SK-N-SH (cell line): ENCODE measurements at regions not wholly inside any gene's neighbourhood (a gene's known extent, or its start where the extent isn't known, plus 50 kb on each side); places are given as distances from the start of the nearest gene placed in this dataset.

ENCODE experiments used
- CTCF ChIA-PET: fragments of 300-600, 350-600 bp; formaldehyde crosslinking; extraction: SDS; loops from one replicate; lab custom pipeline; 2021; lab: Yijun Ruan, JAX
- POLR2A ChIA-PET: fragments of 350-600 bp; sonication (Branson Sonifier 250); formaldehyde crosslinking; extraction: SDS; loops from one replicate; lab custom pipeline; 2020; ENCODE audit warnings: antibody characterized with exemption, inconsistent platforms; lab: Yijun Ruan, JAX
- DNase-seq: peaks from one replicate; pipeline ENCODE4 v3.0.0; 2012
- H2AFZ ChIP-seq: fragments of 200-600 bp; sonication (generic); 2 replicates; pipeline ENCODE4 v1.8.1; 2016; ENCODE audit warnings: antibody characterized with exemption, mild to moderate bottlenecking, low read depth
- H3F3A ChIP-seq: fragments of 200-600 bp; sonication (generic); replicated peaks from 2 replicates; pipeline ENCODE3; 2016; ENCODE audit warnings: antibody characterized with exemption, mild to moderate bottlenecking; ENCODE audit not compliant: insufficient read depth
- H3K27ac ChIP-seq, 2 experiments: fragments of 200-500 bp in 1 of 2; fragments of 200-600 bp in 1 of 2; sonication (Bioruptor generic) in 1 of 2; sonication (generic), shearing (Covaris generic) in 1 of 2; 2 replicates each; pipeline versions ENCODE4 v1.5.1 to v1.6.1; 2014 to 2016; ENCODE audit warnings: low read depth in 2 of 2, inconsistent platforms in 1 of 2, low read length in 1 of 2, mild to moderate bottlenecking in 1 of 2, mixed read lengths in 1 of 2
- H3K27me3 ChIP-seq: fragments of 200-600 bp; sonication (generic), shearing (Covaris generic); 2 replicates; pipeline ENCODE4 v1.6.1; 2016; ENCODE audit warnings: mixed run types; ENCODE audit not compliant: insufficient read depth
- H3K36me3 ChIP-seq, 2 experiments: fragments of 200-500 bp in 1 of 2; fragments of 200-600 bp in 1 of 2; sonication (Bioruptor generic) in 1 of 2; sonication (generic) in 1 of 2; replicated peaks in 1 of 2; 2 replicates each; pipeline versions ENCODE3 to v1.5.1; 2014 to 2016; ENCODE audit warnings: low read length in 1 of 2, mild to moderate bottlenecking in 1 of 2; ENCODE audit not compliant: insufficient read depth in 2 of 2, control insufficient read depth in 1 of 2
- H3K4me1 ChIP-seq, 2 experiments: fragments of 200-500 bp in 1 of 2; fragments of 200-600 bp in 1 of 2; sonication (Bioruptor generic) in 1 of 2; sonication (generic), shearing (Covaris generic) in 1 of 2; 2 replicates each; pipeline versions ENCODE4 v1.5.1 to v1.6.1; 2014 to 2016; ENCODE audit warnings: low read depth in 1 of 2, low read length in 1 of 2, mixed run types in 1 of 2; ENCODE audit not compliant: insufficient read depth in 2 of 2, control insufficient read depth in 1 of 2
- H3K4me2 ChIP-seq: fragments of 200-600 bp; sonication (generic), shearing (Covaris generic); 2 replicates; pipeline ENCODE4 v1.6.1; 2017; ENCODE audit warnings: mixed run types
- H3K4me3 ChIP-seq, 2 experiments: fragments of 200-500 bp in 1 of 2; fragments of 200-600 bp in 1 of 2; sonication (Bioruptor generic) in 1 of 2; sonication (generic), shearing (Covaris generic) in 1 of 2; 2 replicates each; pipeline versions ENCODE4 v1.5.1 to v1.8.1; 2014 to 2016; ENCODE audit warnings: low read depth in 2 of 2, inconsistent platforms in 1 of 2, low read length in 1 of 2, mild to moderate bottlenecking in 1 of 2, mixed read lengths in 1 of 2, moderate library complexity in 1 of 2
- H3K79me2 ChIP-seq: fragments of 200-600 bp; sonication (generic); 2 replicates; pipeline ENCODE4 v1.8.1; 2017; ENCODE audit warnings: mild to moderate bottlenecking; ENCODE audit not compliant: insufficient read depth
- H3K9ac ChIP-seq: fragments of 200-600 bp; sonication (generic); 2 replicates; pipeline ENCODE4 v1.6.1; 2017; ENCODE audit warnings: mixed run types
- H3K9me2 ChIP-seq: fragments of 200-600 bp; sonication (generic); 2 replicates; pipeline ENCODE4 v1.6.1; 2017; ENCODE audit warnings: mixed run types
- H3K9me3 ChIP-seq: fragments of 200-600 bp; sonication (generic); 2 replicates; pipeline ENCODE4 v1.6.1; 2017; ENCODE audit warnings: mixed run types, mild to moderate bottlenecking, moderate library complexity
- H4K20me1 ChIP-seq: fragments of 200-600 bp; sonication (generic); 2 replicates; pipeline ENCODE4 v1.6.1; 2017; ENCODE audit warnings: mild to moderate bottlenecking, mixed run types; ENCODE audit not compliant: insufficient read depth
- CHD2 ChIP-seq: fragments of 150-350 bp; IDR thresholded peaks from 2 replicates; pipeline ENCODE4 v1.6.1; 2018; ENCODE audit warnings: low read length; ENCODE audit not compliant: partially characterized antibody
- ELF1 ChIP-seq: IDR thresholded peaks from 2 replicates; pipeline ENCODE4 v1.4.0; 2012
- EP300 ChIP-seq, 2 experiments: IDR thresholded peaks; 2 replicates each; pipeline versions ENCODE4 v1.4.0 to v1.6.1; 2012; ENCODE audit warnings: borderline replicate concordance in 1 of 2, low read depth in 1 of 2, low read length in 1 of 2
- EZH2phosphoT487 ChIP-seq: fragments of 200-600 bp; sonication (generic); IDR thresholded peaks from 2 replicates; pipeline ENCODE4 v1.6.1; 2017; ENCODE audit warnings: low read depth, mixed run types, mild to moderate bottlenecking, antibody characterized with exemption, moderate library complexity, borderline replicate concordance
- FOSL2 ChIP-seq: IDR thresholded peaks from 2 replicates; pipeline ENCODE4 v1.4.0; 2012; ENCODE audit warnings: low read depth, mild to moderate bottlenecking, moderate library complexity, borderline replicate concordance
- FOXM1 ChIP-seq: IDR thresholded peaks from 2 replicates; pipeline ENCODE4 v1.4.0; 2012; ENCODE audit warnings: low read depth, mild to moderate bottlenecking
- GABPA ChIP-seq: IDR thresholded peaks from 2 replicates; pipeline ENCODE4 v1.4.0; 2012; ENCODE audit warnings: low read depth, mild to moderate bottlenecking
- GATA2 ChIP-seq: sonication (generic); formaldehyde crosslinking; IDR thresholded peaks from 2 replicates; pipeline ENCODE4 v1.5.0; 2020; ENCODE audit warnings: mild to moderate bottlenecking, missing genetic modification reagents
- NFIC ChIP-seq: IDR thresholded peaks from 2 replicates; pipeline ENCODE4 v1.4.0; 2012; ENCODE audit warnings: borderline replicate concordance
- NRF1 ChIP-seq: IDR thresholded peaks from 2 replicates; pipeline ENCODE4 v1.6.1; 2012; ENCODE audit warnings: low read depth, mild to moderate bottlenecking, low read length
- RAD21 ChIP-seq: IDR thresholded peaks from 2 replicates; pipeline ENCODE4 v1.6.1; 2012; ENCODE audit warnings: mild to moderate bottlenecking, low read length
- RCOR1 ChIP-seq: fragments of 150-350 bp; IDR thresholded peaks from 2 replicates; pipeline ENCODE4 v1.6.1; 2017; ENCODE audit warnings: antibody characterized with exemption, low read length
- REST ChIP-seq: IDR thresholded peaks from 2 replicates; pipeline ENCODE4 v1.6.1; 2012; ENCODE audit warnings: mild to moderate bottlenecking, low read depth, low read length, moderate library complexity
- RXRA ChIP-seq: IDR thresholded peaks from 2 replicates; pipeline ENCODE4 v1.4.0; 2012; ENCODE audit warnings: low read depth, mild to moderate bottlenecking, borderline replicate concordance
- SIN3A ChIP-seq: IDR thresholded peaks from 2 replicates; pipeline ENCODE4 v1.6.1; 2012; ENCODE audit warnings: low read depth, mild to moderate bottlenecking, low read length, moderate library complexity, borderline replicate concordance
- USF1 ChIP-seq: IDR thresholded peaks from 2 replicates; pipeline ENCODE4 v1.4.0; 2012; ENCODE audit warnings: low read depth, borderline replicate concordance
- WGBS: methylation state at CpG from one replicate; pipeline ENCODE4 v1.1.6; 2017; ENCODE audit warnings: low lambda C conversion rate; 5-methylcytosine and 5-hydroxymethylcytosine counted together
- TF ChIP-seq, protein P1 (sequence below): fragments of 150-350 bp; IDR thresholded peaks from 2 replicates; pipeline ENCODE4 v1.6.1; 2016; ENCODE audit warnings: mild to moderate bottlenecking, low read depth, low read length
- TF ChIP-seq, protein P2 (sequence below): IDR thresholded peaks from 2 replicates; pipeline ENCODE4 v1.4.0; 2012; ENCODE audit warnings: low read depth

GRCh38 chr6:168225471-168225911 is 94.1 kb downstream of the DACT2 start:
- Histone ChIP-seq H3K9ac (no peak overlapping the region), H4K20me1 (no peaks in the 10 kb centered on the region), H3K4me3 (no peak overlapping the region), H3K36me3 (no peaks in the 10 kb centered on the region), H2AFZ (no peak overlapping the region), H3F3A (no peaks in the 10 kb centered on the region), H3K9me3 (no peaks in the 10 kb centered on the region)
- DNase-seq, result no peak
- CTCF ChIA-PET, result no interaction called here
- TF ChIP-seq ELF1 (no peak), FOSL2 (no peak)
- TF ChIP-seq, protein P1, sequence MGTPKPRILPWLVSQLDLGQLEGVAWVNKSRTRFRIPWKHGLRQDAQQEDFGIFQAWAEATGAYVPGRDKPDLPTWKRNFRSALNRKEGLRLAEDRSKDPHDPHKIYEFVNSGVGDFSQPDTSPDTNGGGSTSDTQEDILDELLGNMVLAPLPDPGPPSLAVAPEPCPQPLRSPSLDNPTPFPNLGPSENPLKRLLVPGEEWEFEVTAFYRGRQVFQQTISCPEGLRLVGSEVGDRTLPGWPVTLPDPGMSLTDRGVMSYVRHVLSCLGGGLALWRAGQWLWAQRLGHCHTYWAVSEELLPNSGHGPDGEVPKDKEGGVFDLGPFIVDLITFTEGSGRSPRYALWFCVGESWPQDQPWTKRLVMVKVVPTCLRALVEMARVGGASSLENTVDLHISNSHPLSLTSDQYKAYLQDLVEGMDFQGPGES, result no peak
- TF ChIP-seq, all 33 proteins: peak for 0
- WGBS, result 45% methylated on average over 7 of the region's 7 CpGs
- POLR2A ChIA-PET, result no interaction called here
- Histone ChIP-seq H3K4me1 (no peaks in the 10 kb centered on the region; a peak in 1 of 4 replicates), H3K27ac (no peak overlapping the region), H3K27me3 (no peaks in the 10 kb centered on the region), H3K9me2 (no peaks in the 10 kb centered on the region), H3K79me2 (no peaks in the 10 kb centered on the region), H3K4me2 (no peak overlapping the region)

DNA sequence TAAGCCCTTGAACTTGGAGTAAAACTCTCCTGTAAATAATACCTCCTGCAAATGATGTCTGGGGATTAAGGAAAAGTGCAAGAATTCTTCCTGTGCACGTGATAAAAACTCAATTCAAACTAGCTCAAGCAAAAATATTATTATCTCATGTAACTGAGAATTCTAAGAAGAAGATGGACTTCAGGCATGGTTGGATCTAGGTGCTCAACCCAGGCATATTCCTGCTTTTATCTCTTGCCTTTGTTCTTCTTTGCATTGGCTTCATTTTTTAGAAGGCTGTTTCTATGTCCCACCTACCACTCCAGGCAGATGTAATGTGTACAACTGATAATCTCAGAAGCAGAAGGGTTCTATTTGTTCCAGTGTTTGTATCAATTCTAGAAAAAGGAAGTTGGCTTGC is 95.8 kb downstream of the DACT2 start:
- no peaks in the 10 kb centered on the region for H3K27me3 ChIP-seq
- no peak for DNase-seq
- no peak overlapping the region for H3K9ac ChIP-seq
- 7% methylated on average over 1 of the region's 1 CpG for WGBS
- CTCF ChIA-PET, result no interaction called here
- no peak overlapping the region for H2AFZ ChIP-seq
- no peak overlapping the region for H3K4me2 ChIP-seq
- no peaks in the 10 kb centered on the region for H3K9me2 ChIP-seq
- no peaks in the 10 kb centered on the region for H3F3A ChIP-seq
- no peak overlapping the region for H3K27ac ChIP-seq
- H3K4me1 ChIP-seq, result no peaks in the 10 kb centered on the region; a peak in 1 of 4 replicates
- H3K79me2 ChIP-seq, result no peaks in the 10 kb centered on the region
- H3K36me3 ChIP-seq, result no peaks in the 10 kb centered on the region
- POLR2A ChIA-PET, result no interaction called here
- TF ChIP-seq CHD2 (no peak), RAD21 (no peak), GATA2 (CRISPR knock-in tag) (no peak), RXRA (no peak), USF1 (no peak), EZH2phosphoT487 (no peak)
- TF ChIP-seq, protein P2, sequence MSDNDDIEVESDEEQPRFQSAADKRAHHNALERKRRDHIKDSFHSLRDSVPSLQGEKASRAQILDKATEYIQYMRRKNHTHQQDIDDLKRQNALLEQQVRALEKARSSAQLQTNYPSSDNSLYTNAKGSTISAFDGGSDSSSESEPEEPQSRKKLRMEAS, result no peak
- H3K9me3 ChIP-seq, result no peaks in the 10 kb centered on the region
- H4K20me1 ChIP-seq, result no peaks in the 10 kb centered on the region
- no peak overlapping the region for H3K4me3 ChIP-seq

- no peaks in the 10 kb centered on the region for H3K9me3 ChIP-seq
- no peaks in the 10 kb centered on the region for H3K79me2 ChIP-seq
- H3K36me3 ChIP-seq, result no peaks in the 10 kb centered on the region
- H4K20me1 ChIP-seq, result no peaks in the 10 kb centered on the region
- H3K27me3 ChIP-seq, result no peaks in the 10 kb centered on the region
- no peaks in the 10 kb centered on the region; a peak in 1 of 4 replicates for H3K4me1 ChIP-seq
- ChIA-PET POLR2A (no interaction called here), CTCF (no interaction called here)
- no peak overlapping the region for H3K27ac ChIP-seq
- no peak overlapping the region for H2AFZ ChIP-seq
- H3K4me2 ChIP-seq, result no peak overlapping the region
- TF ChIP-seq RCOR1 (no peak), EP300 (IDR thresholded peaks at IDR 0.05; ENCODE audit: borderline replicate concordance in 1 of 2, low read depth in 1 of 2, low read length in 1 of 2) (no peak), GABPA (no peak), CHD2 (no peak), FOXM1 (no peak), FOSL2 (no peak), NRF1 (no peak), SIN3A (no peak), NFIC (no peak), REST (no peak)
- H3F3A ChIP-seq, result no peaks in the 10 kb centered on the region
- 44% methylated on average over 2 of the region's 2 CpGs for WGBS
- H3K4me3 ChIP-seq, result no peak overlapping the region
- H3K9ac ChIP-seq, result no peak overlapping the region
- no peaks in the 10 kb centered on the region for H3K9me2 ChIP-seq
- no peak for DNase-seq
Observed at GRCh38 chr6:168223150-168223549, 96.4 kb downstream of the DACT2 start.
